ENCODE measurements at regions not wholly inside any gene's neighbourhood (a gene's known extent, or its start where the extent isn't known, plus 50 kb on each side); places are given as distances from the start of the nearest gene placed in this dataset.

DNA sequence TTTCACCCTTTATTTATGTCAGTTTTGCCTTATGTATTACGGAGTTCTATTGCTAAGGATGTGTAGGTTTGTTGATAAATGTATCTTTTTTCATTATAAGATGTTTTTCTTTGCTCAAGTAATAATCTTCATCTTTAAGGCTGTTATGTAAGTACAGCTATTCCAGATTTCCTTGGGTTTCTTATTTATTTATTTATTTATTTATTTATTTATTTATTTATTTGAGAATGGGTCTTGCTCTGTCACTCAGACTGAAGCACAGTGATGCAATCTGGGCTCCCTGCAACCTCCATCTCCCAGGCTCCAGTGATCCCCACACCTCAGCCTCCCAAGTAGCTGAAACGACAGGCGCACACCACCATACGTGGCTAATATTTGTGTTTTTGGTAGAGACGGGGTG lies 617.0 kb downstream of the SLITRK1 start:
- no peak for TF ChIP-seq EZH2 (IDR thresholded peaks at IDR 0.05; ENCODE audit: borderline replicate concordance, control insufficient read depth, low read depth, low read length)
- TF ChIP-seq WRNIP1 (IDR thresholded peaks at IDR 0.05; ENCODE audit: borderline replicate concordance, low read depth, low read length), result no peak

All from GM12878 (cell line).